Breast epithelium (tissue), 4 donors: ENCODE measurements at regions not wholly inside any gene's neighbourhood (a gene's known extent, or its start where the extent isn't known, plus 50 kb on each side); places are given as distances from the start of the nearest gene placed in this dataset.

Experiments used
- DNase-seq, 2 donors: peaks; one replicate each; pipeline ENCODE4 v3.0.0-alpha.2; 2019; ENCODE audit warnings: low spot score in 2 of 2
- H3K27ac ChIP-seq, 2 donors: fragments of 200-600 bp; sonication (generic) in 1 of 2; one replicate each; pipeline ENCODE4 v1.5.1; 2016 to 2019; ENCODE audit warnings: mild to moderate bottlenecking in 1 of 2
- H3K27me3 ChIP-seq, 2 donors: fragments of 200-600 bp; sonication (generic) in 1 of 2; one replicate each; pipeline versions ENCODE4 v1.5.1 to v1.6.0; 2017 to 2019; ENCODE audit warnings: control low read depth in 1 of 2, mild to moderate bottlenecking in 1 of 2
- H3K36me3 ChIP-seq: fragments of 200-600 bp; one replicate; pipeline ENCODE4 v1.5.1; 2019
- H3K4me1 ChIP-seq, 2 donors: fragments of 200-600 bp; sonication (generic); one replicate each; pipeline ENCODE4 v1.5.1; 2016 to 2019; ENCODE audit warnings: control low read depth in 1 of 2
- H3K4me3 ChIP-seq, 3 donors: fragments of 200-600 bp; sonication (generic); 1 replicate in 2 of 3; 2 replicates in 1 of 3; pipeline ENCODE4 v1.5.1; 2016 to 2019; ENCODE audit warnings: mild to moderate bottlenecking in 3 of 3, moderate library complexity in 2 of 3
- H3K9me3 ChIP-seq, 2 donors: fragments of 200-600 bp; sonication (generic) in 1 of 2; one replicate each; pipeline ENCODE4 v1.5.1; 2016 to 2019; ENCODE audit warnings: control low read depth in 1 of 2
- POLR2A ChIP-seq: fragments of 450-650 bp; IDR thresholded peaks from one replicate; pipeline ENCODE4 v1.6.1; 2016; ENCODE audit warnings: antibody characterized with exemption, mild to moderate bottlenecking, moderate library complexity
- POLR2AphosphoS5 ChIP-seq, 3 donors: sonication (generic); formaldehyde crosslinking; IDR thresholded peaks; one replicate each; pipeline ENCODE4 v1.6.1; 2017; ENCODE audit warnings: antibody characterized with exemption in 3 of 3
- intact Hi-C: fragments of 100-400 bp; cut with DNase I; formaldehyde crosslinking; loops from one replicate; pipeline ENCODE4 v1.15.1; 2023; ENCODE audit warnings: low total_unique reads
- TF ChIP-seq, protein P1 (sequence below), 3 donors: fragments of 450-650 bp; IDR thresholded peaks; one replicate each; pipeline ENCODE4 v1.5.1; 2016 to 2017; ENCODE audit warnings: antibody characterized with exemption in 3 of 3, mild to moderate bottlenecking in 3 of 3, moderate library complexity in 3 of 3

DNA sequence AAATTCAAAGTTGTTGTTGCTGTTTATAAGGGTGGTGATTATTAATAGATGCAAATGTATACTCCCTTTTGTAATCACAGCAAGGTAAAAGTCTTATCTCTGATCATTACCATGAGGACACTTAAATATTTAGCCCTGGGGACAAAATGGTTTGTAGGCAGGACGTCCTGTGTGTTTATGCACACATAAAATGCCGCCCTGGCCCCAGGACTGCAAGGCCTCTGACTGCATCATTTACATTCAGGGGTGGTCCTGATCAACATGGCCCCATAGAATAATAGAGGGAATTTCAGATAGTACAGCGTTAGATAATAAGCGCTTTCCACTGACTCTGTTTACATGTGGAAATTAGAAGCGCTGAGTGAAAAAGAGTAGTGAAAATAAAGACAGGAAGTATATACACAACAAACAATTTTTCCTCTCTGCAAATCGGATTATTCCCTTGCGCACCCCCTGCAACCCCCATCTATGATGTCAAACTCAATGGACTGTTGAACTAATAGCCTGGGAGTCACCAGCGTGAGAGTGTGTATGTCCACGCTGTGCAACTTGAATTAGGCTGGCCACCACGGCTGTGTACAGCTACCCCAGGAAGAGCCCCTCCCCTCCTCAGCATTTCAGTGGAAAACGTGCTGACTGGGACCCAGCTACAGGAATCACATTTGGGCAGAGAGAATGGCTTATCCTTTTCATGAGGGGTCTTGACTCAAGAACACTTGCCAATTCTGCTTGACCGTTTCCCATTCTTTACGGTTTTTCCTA, 291.5 kb downstream of the SOX11 start:
- DNase-seq = no peak
- TF ChIP-seq POLR2AphosphoS5 (IDR thresholded peaks at IDR 0.05) (no peak), POLR2A (no peak)
- TF ChIP-seq, protein P1, sequence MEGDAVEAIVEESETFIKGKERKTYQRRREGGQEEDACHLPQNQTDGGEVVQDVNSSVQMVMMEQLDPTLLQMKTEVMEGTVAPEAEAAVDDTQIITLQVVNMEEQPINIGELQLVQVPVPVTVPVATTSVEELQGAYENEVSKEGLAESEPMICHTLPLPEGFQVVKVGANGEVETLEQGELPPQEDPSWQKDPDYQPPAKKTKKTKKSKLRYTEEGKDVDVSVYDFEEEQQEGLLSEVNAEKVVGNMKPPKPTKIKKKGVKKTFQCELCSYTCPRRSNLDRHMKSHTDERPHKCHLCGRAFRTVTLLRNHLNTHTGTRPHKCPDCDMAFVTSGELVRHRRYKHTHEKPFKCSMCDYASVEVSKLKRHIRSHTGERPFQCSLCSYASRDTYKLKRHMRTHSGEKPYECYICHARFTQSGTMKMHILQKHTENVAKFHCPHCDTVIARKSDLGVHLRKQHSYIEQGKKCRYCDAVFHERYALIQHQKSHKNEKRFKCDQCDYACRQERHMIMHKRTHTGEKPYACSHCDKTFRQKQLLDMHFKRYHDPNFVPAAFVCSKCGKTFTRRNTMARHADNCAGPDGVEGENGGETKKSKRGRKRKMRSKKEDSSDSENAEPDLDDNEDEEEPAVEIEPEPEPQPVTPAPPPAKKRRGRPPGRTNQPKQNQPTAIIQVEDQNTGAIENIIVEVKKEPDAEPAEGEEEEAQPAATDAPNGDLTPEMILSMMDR (IDR thresholded peaks at IDR 0.05) = no peak
- intact Hi-C loops = no loop called here
- Histone ChIP-seq H3K4me3 (no peak overlapping the region), H3K9me3 (no peaks in the 10 kb centered on the region), H3K4me1 (peaks cover 0 to 4% of the 10 kb centered on the region in 2 donors), H3K36me3 (no peaks in the 10 kb centered on the region), H3K27ac (no peak overlapping the region), H3K27me3 (peaks cover 0 to 24% of the 10 kb centered on the region in 2 donors)

DNA sequence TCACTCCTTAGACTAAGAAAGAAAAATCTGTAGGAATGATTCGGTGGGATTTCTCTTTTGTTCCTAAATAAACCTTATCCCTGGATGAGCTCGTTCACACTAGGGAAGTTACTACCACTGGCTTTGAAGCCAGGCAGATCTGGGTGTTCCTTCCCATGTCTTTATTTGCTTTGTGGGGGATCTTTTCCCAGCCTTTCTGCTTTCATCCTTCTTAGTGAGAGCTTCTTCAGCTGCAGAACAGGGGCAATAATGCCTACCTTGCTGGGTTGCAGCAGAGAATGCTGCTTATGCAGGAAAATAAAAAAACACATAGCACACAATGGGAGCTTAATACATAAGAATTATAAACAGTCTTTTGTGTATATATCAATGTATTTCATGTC, 292.1 kb downstream of the SOX11 start:
- peaks cover 0 to 24% of the 10 kb centered on the region in 2 donors for H3K27me3 ChIP-seq
- no peak for TF ChIP-seq POLR2A
- no peak for TF ChIP-seq POLR2AphosphoS5 (IDR thresholded peaks at IDR 0.05)
- TF ChIP-seq, protein P1 (IDR thresholded peaks at IDR 0.05) = no peak

DNA sequence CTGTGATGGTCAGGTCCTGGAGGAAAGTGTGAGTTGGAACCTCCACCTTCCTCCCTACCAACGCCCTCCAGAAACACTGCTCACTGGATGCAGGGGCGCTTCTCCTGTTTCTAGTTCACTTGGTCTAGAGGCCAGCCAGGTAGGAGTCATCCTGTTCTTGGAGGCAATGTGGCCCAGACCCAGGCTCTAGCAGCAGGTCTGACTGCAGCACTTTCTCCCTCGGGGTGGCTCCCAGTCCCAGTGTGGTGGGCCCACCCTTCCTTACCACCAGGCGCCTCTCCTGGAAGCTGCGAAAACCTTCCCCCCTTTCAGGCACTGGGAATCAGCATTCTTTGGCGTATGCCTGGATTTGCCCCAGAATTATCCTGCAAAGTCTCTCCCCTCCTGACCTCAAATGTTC, 292.8 kb downstream of the SOX11 start:
- Histone ChIP-seq H3K27ac (no peak overlapping the region), H3K9me3 (no peaks in the 10 kb centered on the region), H3K27me3 (peaks cover 0 to 24% of the 10 kb centered on the region in 2 donors), H3K4me1 (peaks cover 0 to 4% of the 10 kb centered on the region in 2 donors), H3K36me3 (no peaks in the 10 kb centered on the region), H3K4me3 (no peak overlapping the region)
- TF ChIP-seq POLR2A = no peak
- no peak for TF ChIP-seq POLR2AphosphoS5 (IDR thresholded peaks at IDR 0.05)
- TF ChIP-seq, protein P1 (IDR thresholded peaks at IDR 0.05) = no peak
- intact Hi-C loops = no loop called here
- no peak for DNase-seq

More for the DNA sequence above, 292.1 kb downstream of the SOX11 start:
- Histone ChIP-seq H3K36me3 (no peaks in the 10 kb centered on the region), H3K27ac (no peak overlapping the region), H3K4me1 (peaks cover 0 to 4% of the 10 kb centered on the region in 2 donors), H3K4me3 (no peak overlapping the region), H3K9me3 (no peaks in the 10 kb centered on the region)
- intact Hi-C loops = no loop called here
- no peak for DNase-seq

DNA sequence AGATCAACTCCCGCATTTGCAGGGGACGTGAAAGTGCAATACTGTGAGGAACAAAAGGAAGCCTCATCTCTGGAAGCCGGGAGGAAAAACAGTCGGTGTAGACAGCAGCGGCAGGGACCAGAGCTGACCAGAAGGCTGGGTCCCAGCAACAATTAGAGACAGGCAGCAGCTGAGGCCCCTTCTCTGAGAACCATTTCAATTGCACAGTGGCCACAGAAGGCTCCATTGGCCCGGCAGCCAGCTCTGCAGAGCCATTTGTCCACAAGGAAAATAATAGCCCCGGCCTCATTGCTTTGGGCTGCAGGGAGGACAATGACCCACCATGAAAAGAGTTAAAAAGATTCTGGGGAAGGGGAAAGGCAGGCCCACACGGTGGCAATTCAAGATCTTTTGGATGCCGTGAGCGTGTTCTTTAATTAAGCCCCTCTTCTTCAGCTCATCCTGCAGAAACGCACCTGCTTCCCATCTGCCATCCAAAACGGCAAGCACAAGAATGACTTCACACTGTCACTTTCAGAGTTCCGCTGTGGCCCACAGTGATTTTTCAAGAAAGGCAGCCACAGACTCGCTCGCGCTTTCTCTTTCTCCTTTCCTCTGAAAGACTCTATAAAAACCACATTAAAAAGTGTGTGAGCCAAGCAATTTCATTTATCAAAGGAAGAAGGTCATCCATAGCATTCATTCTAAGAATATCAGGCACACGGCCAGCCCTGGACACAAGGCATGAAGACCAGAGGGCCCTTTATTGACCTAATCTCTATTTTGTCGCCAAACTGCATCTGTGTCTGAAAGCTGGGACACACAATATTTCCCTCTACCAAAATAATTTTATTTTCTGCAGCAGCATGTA, 293.6 kb downstream of the SOX11 start:
- TF ChIP-seq, protein P1 (IDR thresholded peaks at IDR 0.05) = no peak
- TF ChIP-seq POLR2AphosphoS5 (IDR thresholded peaks at IDR 0.05) = no peak
- no peak for TF ChIP-seq POLR2A
- Histone ChIP-seq H3K4me3 (no peak overlapping the region), H3K27ac (no peak overlapping the region), H3K36me3 (no peaks in the 10 kb centered on the region), H3K9me3 (no peaks in the 10 kb centered on the region), H3K4me1 (peaks cover 0 to 4% of the 10 kb centered on the region in 2 donors), H3K27me3 (peaks cover 0 to 24% of the 10 kb centered on the region in 2 donors)
- no peak for DNase-seq
- intact Hi-C loops = no loop called here
